Stimulated activated CD8-positive, alpha-beta memory T cell treated with anti-CD3 and anti-CD28 coated beads, Interleukin-2, amount 100 ng/mL, for 48 hours (primary cell): ENCODE measurements at regions not wholly inside any gene's neighbourhood (a gene's known extent, or its start where the extent isn't known, plus 50 kb on each side); places are given as distances from the start of the nearest gene placed in this dataset.
"Not testable (repeated sequence)": the region's sequence is repeated elsewhere in the genome, so short reads cannot be mapped to it uniquely, and the experiment has no call there.

ENCODE experiments used
- DNase-seq, 2 donors: peaks; one replicate each; pipeline ENCODE4 v3.0.0-alpha.2; 2020; ENCODE audit warnings: low read depth in 2 of 2

DNA sequence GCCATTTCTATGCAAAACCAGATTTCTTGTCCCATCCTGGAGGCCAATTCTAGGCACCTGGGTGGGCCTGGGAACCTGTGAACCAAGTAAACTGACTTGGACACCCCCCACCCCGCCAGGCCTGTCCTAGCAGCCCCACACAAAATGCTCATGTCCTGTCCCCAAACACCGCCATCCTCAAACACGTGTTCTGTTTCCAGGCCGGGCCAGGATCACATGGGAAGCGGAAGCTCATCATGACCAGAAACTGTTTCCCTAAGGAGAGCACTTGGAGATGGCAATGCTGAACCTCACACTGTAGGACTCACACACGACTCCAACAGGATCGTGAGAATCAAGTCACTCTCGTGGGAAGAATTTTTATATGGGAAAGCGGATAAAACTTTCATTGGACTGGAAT is 78.7 kb upstream of the DRD5 start:
- not testable (repeated sequence) for DNase-seq

DNA sequence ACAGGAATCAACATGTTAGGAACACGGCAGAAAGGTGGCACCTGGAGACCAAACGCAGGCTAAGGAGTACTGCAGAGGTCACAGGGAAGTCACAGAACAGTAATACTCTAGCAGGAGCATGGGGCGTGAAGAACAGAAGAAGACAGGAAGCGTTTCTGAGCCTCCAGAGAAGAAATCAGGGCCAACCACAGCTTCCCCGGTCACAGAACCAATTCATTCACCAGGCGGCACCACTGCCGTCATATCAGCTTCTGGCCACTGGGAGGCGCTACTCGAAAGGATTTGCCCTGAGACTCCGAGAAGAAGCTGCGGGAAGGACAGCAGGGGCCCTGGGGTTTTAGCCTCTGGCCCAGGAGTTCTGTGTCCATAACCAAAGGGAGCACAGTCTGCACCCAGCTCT is 78.0 kb upstream of the DRD5 start:
- DNase-seq = peak; percentile 43 to 59

DNA sequence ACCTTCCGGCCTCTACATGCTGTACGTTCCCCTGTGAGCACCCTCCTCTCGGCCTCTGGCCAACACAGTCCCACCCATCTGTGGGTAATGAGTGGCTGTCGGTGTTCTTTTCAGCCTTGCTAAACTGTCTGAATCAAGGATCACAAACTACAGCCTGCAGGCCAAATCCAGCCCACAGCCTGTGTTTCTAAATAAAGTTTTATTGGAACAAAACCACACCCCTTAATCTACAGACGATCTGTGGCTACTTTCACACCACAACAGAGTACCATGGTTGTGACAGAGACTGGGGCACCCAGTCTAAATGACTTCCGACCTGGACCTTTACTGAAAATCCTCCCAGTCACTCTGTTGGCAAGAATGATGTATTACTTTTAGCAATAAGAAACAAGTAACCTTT is 77.3 kb upstream of the DRD5 start:
- not testable (repeated sequence) for DNase-seq

DNA sequence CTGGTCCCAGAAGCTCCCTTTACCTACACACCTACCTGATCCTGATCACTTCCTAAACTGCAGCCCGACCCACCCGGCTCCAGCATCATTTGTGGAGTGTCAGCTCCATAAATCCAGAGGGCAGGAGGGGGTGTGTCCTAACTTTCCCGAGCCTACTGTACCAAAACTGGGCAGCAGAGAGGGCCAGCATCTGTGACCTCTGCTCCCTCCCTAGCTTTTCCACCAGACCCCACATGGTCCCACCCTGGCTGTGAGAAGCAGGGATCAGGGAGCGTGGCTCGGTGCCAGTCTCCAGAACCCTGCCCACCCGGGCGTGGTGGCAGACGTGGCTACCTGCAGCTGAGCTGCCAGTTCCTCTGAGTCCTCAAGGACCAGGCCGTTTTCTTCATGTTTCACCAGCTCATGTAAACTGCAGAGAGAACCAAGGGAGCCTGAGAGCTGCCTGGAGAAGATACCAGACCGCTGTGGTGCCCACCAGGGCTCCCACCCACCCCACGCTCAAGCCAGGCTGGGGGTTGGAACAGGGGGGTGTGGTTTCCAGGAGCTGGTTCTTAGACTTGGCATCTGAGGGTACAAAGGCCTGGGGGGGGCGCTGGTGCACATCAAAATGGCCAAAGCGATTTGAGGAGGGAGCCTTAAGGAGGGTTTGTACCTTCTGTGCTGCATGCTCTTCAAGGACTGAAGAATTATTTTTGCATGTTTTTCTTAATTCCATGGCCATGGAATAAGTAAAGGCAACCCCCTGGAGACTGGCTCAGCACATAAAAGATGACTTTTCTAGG is 76.7 kb upstream of the DRD5 start:
- no peak for DNase-seq

DNA sequence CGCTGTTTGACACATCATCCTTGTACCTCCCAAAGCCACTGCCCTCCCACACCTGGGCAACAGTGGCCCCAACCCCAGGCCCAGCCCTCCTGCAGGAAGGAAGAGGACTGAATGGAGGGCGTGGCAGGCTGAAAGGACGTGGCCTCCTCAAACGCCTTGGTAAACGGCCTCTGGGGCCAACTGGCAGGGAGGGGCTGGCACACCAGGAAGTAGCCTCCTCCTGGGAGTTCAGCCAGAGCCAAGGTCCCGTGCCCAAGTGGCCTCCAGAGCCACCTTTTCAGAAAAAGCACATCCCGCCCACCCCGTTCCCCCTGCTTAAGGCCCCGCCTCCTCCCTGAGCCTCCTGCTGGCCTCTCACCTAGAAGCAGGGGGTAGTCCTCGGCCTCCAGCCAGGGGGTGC is 74.2 kb upstream of the DRD5 start:
- not testable (repeated sequence) for DNase-seq

DNA sequence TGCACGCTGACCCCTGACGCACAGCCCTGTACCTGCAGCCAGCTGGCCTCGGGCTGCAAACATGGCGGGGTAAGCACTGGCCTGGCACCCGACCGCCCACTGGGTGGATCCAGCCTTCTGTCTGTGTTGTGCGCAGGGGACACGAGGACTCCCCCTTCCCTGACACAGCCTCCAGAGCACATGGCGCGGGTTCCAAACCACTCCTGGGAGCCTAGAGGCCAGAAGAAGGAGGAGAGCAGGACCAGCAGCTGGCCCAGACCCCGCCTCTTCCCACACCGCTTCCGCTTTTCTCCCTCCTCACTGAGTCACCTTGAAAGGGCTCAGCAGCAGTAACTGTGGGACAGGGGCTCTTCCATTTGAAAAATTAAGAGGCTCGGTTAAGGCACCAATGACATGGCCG is 73.5 kb upstream of the DRD5 start:
- not testable (repeated sequence) for DNase-seq

DNA sequence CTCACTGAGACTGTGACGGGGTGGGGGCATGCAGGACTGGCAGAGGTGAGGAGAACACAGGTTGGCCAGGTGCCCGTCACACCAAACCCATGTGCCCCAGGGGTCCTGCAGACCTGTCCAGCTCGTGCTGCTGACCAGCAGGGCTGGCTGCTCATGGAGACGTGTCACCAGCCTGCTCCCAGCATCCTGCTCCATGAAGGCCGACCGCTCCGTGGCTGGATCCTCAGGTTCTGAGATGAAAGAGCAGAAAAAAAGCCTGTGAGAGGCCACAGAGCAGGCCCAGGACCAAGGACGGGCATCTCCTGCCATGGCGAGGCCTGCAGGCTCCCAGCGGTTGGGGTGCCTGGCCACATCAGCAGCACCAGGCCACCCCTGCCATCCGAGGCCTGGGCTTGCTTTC is 71.7 kb upstream of the DRD5 start:
- DNase-seq = no peak

DNA sequence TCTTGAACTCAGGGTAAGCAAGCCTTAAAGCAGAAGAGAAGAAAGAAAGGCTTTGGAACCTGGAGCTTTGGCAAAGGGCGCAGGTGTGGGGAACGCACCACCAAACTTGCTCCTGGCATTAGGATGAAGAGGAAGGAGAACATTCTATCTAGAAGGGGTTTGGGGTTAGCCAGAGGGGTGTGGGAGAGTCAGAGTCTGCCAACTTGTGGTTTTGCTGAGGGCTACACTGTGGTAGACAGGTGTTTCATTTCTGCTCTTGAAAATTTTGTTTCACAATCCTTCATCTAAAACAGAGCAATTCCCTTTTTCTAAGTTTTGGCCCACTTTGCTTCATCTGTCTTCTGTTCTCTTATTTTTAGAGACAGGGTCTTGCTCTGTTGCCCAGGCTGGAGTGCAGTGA is 66.2 kb upstream of the DRD5 start:
- DNase-seq = not testable (repeated sequence)

DNA sequence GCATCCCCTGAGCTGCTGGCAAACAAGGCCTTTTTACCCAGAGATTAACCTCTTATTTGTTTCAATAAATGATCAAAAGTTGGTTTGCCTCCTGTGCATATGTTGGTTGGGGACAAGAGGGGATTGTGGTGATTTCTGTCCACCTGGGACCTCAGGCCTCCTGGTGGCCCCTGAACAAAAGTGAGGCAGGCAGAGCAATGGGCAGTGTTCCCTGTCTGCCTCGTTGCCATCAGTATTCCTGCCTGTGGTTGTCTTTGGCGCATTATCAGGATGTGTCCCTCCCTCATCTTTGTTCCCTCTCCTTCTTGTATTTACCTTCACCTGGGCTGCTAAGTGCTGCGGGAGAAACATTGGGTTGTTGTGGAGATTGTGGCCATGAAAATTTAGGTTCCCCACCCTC is 65.3 kb upstream of the DRD5 start:
- no peak for DNase-seq

DNA sequence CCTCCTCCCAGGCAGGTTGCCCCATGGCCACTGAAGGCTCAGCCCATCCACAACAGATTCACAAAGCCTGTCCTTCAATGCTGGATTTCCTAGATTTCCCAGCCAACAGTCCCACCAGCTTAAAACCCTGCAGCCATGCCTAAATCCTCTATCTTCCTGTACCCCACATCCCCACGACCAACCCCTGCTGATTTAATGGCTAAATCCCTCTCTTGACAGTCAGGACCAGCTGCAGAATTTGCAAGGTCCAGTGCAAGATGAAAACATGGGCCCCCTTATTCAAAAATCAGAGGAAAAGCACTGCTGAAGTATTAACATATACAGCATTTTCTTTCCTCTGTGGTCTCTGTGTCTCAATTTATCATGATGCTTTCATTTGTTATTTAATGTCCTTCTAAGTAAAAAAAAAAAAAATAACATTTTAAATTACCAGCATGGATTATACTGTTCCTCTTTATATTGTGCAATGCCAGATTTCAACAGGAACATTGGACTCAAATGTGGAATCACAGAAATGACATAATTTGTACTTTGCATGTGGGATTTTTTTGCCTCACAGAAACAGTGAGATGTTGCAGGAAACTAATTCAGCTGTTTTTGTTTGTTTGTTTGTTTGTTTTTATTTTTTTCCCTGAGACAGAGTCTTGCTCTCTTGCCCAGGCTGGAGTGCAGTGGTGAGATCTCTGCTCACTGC is 63.0 kb upstream of the DRD5 start:
- DNase-seq = not testable (repeated sequence)

DNA sequence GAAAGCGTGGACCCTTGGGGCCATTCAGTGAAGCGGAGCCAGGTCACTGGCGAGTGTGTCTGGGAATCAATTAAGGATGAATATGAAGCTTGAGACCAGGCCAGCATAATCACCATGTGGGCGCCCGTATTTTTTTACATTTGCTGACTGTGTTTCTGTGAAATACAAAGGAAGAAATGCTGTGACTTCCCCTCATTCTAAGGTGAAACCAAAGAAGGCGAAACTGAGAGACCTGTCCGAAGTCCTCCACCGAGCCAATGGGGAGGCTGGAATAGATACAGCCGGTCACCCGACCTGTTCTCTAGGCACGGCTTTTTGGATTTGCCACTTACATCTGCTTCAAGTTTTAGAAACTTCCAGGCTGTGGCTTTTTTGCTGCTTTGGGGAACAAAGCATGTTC is 59.3 kb upstream of the DRD5 start:
- not testable (repeated sequence) for DNase-seq
